ENCODE measurements at regions not wholly inside any gene's neighbourhood (a gene's known extent, or its start where the extent isn't known, plus 50 kb on each side); places are given as distances from the start of the nearest gene placed in this dataset.

GRCh38 chr2:58473165-58473564 is 232.0 kb upstream of the FANCL start:
- TF ChIP-seq CTCF (IDR thresholded peaks at IDR 0.05) (no peak), POLR2A (IDR thresholded peaks at IDR 0.05) (no peak)
